IMR-90 (cell line): ENCODE measurements at regions not wholly inside any gene's neighbourhood (a gene's known extent, or its start where the extent isn't known, plus 50 kb on each side); places are given as distances from the start of the nearest gene placed in this dataset.

Experiments used
- ATAC-seq: fragments of 200-7000 bp; cut with Tn5 transposase; 2 replicates; pipeline ENCODE4 v1.9.1; 2020; ENCODE audit warnings: low read depth, mild to moderate bottlenecking, moderate library complexity
- BruUV-seq: library from RNA; stranded (reverse); fragments of 400-500 nt; replicated peaks from 2 replicates; lab custom pipeline; 2021; lab: Mats Ljungman, UMichigan
- CTCF ChIA-PET: fragments of 300-600 bp; formaldehyde crosslinking; extraction: SDS; loops from one replicate; lab custom pipeline; 2021; ENCODE audit warnings: antibody characterized with exemption; lab: Yijun Ruan, JAX
- POLR2A ChIA-PET: fragments of 300-600 bp; sonication (Branson Sonifier 250); formaldehyde crosslinking; loops from one replicate; lab custom pipeline; 2022; ENCODE audit warnings: antibody characterized with exemption; ENCODE audit not compliant: unreplicated experiment; lab: Charles Lee
- DNase-seq: peaks from one replicate; pipeline ENCODE4 v3.0.0; 2013
- H2AFZ ChIP-seq: replicated peaks from 2 replicates; pipeline ENCODE3; 2013; ENCODE audit warnings: low read length, mild to moderate bottlenecking; ENCODE audit not compliant: poor library complexity
- H2AK5ac ChIP-seq: 2 replicates; pipeline ENCODE4 v1.6.1; 2013; ENCODE audit warnings: low read depth, low read length, inconsistent platforms
- H2AK9ac ChIP-seq: replicated peaks from 2 replicates; pipeline ENCODE3; 2013; ENCODE audit warnings: mild to moderate bottlenecking, low read depth, low read length, moderate library complexity; ENCODE audit not compliant: poor library complexity
- H2BK120ac ChIP-seq: 2 replicates; pipeline ENCODE4 v1.6.1; 2013; ENCODE audit warnings: low read depth, low read length, inconsistent platforms
- H2BK15ac ChIP-seq: 3 replicates; pipeline ENCODE4 v1.6.1; 2013; ENCODE audit warnings: low read depth, low read length, inconsistent platforms
- H2BK20ac ChIP-seq: 2 replicates; pipeline ENCODE4 v1.6.1; 2013; ENCODE audit warnings: low read depth, mild to moderate bottlenecking, inconsistent platforms, low read length, moderate library complexity
- H2BK5ac ChIP-seq: 2 replicates; pipeline ENCODE4 v1.6.1; 2013; ENCODE audit warnings: mild to moderate bottlenecking, low read depth, low read length, inconsistent platforms; ENCODE audit not compliant: poor library complexity, severe bottlenecking
- H3K14ac ChIP-seq: replicated peaks from 2 replicates; pipeline ENCODE4 v1.6.1; 2013; ENCODE audit warnings: low read depth, low read length, inconsistent platforms
- H3K18ac ChIP-seq: 2 replicates; pipeline ENCODE4 v1.6.1; 2013; ENCODE audit warnings: low read depth, low read length, control low read depth
- H3K23ac ChIP-seq: 2 replicates; pipeline ENCODE4 v1.6.1; 2013; ENCODE audit warnings: low read depth, low read length, inconsistent platforms
- H3K27ac ChIP-seq: 2 replicates; pipeline ENCODE4 v1.5.1; 2013; ENCODE audit warnings: mild to moderate bottlenecking, control low read depth, low read length; ENCODE audit not compliant: insufficient read depth
- H3K27me3 ChIP-seq: 2 replicates; pipeline ENCODE4 v1.6.1; 2013; ENCODE audit warnings: low read length; ENCODE audit not compliant: control insufficient read depth, insufficient read depth
- H3K36me3 ChIP-seq: 2 replicates; pipeline ENCODE4 v1.6.1; 2013; ENCODE audit warnings: low read length, mixed read lengths; ENCODE audit not compliant: control insufficient read depth, insufficient read depth
- H3K4ac ChIP-seq: 2 replicates; pipeline ENCODE4 v1.6.1; 2013; ENCODE audit warnings: low read depth, low read length, inconsistent platforms
- H3K4me1 ChIP-seq: 2 replicates; pipeline ENCODE4 v1.6.1; 2013; ENCODE audit warnings: low read length, mixed read lengths; ENCODE audit not compliant: control insufficient read depth, insufficient read depth
- H3K4me2 ChIP-seq: 2 replicates; pipeline ENCODE4 v1.6.1; 2013; ENCODE audit warnings: low read depth, mild to moderate bottlenecking, control low read depth, low read length, moderate library complexity
- H3K4me3 ChIP-seq: 2 replicates; pipeline ENCODE4 v1.5.1; 2013; ENCODE audit warnings: low read depth, mild to moderate bottlenecking, control low read depth, low read length, moderate library complexity; ENCODE audit not compliant: insufficient read depth
- H3K56ac ChIP-seq: 2 replicates; pipeline ENCODE4 v1.6.1; 2013; ENCODE audit warnings: low read length, inconsistent platforms; ENCODE audit not compliant: insufficient read depth; ENCODE audit errors: extremely low read depth
- H3K79me1 ChIP-seq, 2 experiments: 2 replicates each; pipeline ENCODE4 v1.6.1; 2013; ENCODE audit warnings: low read length in 2 of 2, inconsistent platforms in 1 of 2, low read depth in 1 of 2
- H3K9ac ChIP-seq: 2 replicates; pipeline ENCODE4 v1.6.1; 2013; ENCODE audit warnings: low read depth, low read length, control low read depth
- H3K9me1 ChIP-seq: 2 replicates; pipeline ENCODE4 v1.6.1; 2013; ENCODE audit warnings: low read length, inconsistent platforms; ENCODE audit not compliant: insufficient read depth
- H3K9me3 ChIP-seq: 2 replicates; pipeline ENCODE4 v1.6.1; 2013; ENCODE audit warnings: low read length; ENCODE audit not compliant: control insufficient read depth, insufficient read depth
- H4K20me1 ChIP-seq: 2 replicates; pipeline ENCODE4 v1.6.1; 2013; ENCODE audit warnings: low read length, inconsistent platforms; ENCODE audit not compliant: insufficient read depth
- H4K5ac ChIP-seq: 2 replicates; pipeline ENCODE4 v1.6.1; 2013; ENCODE audit warnings: mild to moderate bottlenecking, low read depth, low read length, control low read depth
- H4K8ac ChIP-seq, 2 experiments: 2 replicates each; pipeline ENCODE4 v1.6.1; 2013; ENCODE audit warnings: low read depth in 2 of 2, low read length in 2 of 2, control low read depth in 1 of 2, inconsistent platforms in 1 of 2
- H4K91ac ChIP-seq: 2 replicates; pipeline ENCODE4 v1.6.1; 2013; ENCODE audit warnings: low read depth, low read length, inconsistent platforms; ENCODE audit not compliant: insufficient read depth
- CHD1 ChIP-seq: IDR thresholded peaks from 2 replicates; pipeline ENCODE4 v1.6.1; 2012; ENCODE audit warnings: low read depth, low read length, improper control_type of control experiment
- FOS ChIP-seq: fragments of 150-350 bp; IDR thresholded peaks from 2 replicates; pipeline ENCODE4 v1.6.1; 2016; ENCODE audit warnings: low read depth, low read length
- MXI1 ChIP-seq: IDR thresholded peaks from 2 replicates; pipeline ENCODE4 v1.6.1; 2012; ENCODE audit warnings: low read depth, mild to moderate bottlenecking, low read length, moderate library complexity, borderline replicate concordance
- POLR2A ChIP-seq: IDR thresholded peaks from 2 replicates; pipeline ENCODE4 v1.6.1; 2012; ENCODE audit warnings: mild to moderate bottlenecking, low read depth, low read length
- RFX5 ChIP-seq: IDR thresholded peaks from 2 replicates; pipeline ENCODE4 v1.8.0; 2012; ENCODE audit warnings: low read depth, mild to moderate bottlenecking, low read length, moderate library complexity
- SMC3 ChIP-seq: fragments of 150-350 bp; IDR thresholded peaks from 2 replicates; pipeline ENCODE4 v1.6.1; 2016; ENCODE audit warnings: low read depth, mild to moderate bottlenecking, antibody characterized with exemption, low read length, moderate library complexity
- WGBS, 2 experiments: methylation state at CpG; one replicate each; pipeline versions ENCODE4 v1.1.5 to v1.1.7; 2013; ENCODE audit warnings: missing lambda C conversion rate in 2 of 2; ENCODE audit not compliant: insufficient read length in 1 of 2; ENCODE audit errors: extremely low coverage in 2 of 2; 5-methylcytosine and 5-hydroxymethylcytosine counted together
- dilution Hi-C: fragments of 300-500 bp; cut with HindIII; formaldehyde crosslinking; loops from one replicate; pipeline ENCODE4 v1.14.3; 2018; ENCODE audit warnings: low sequenced_read_pairs; ENCODE audit not compliant: unreplicated experiment
- in situ Hi-C: fragments of 300-500 bp; cut with MboI; formaldehyde crosslinking; loops from 3 replicates; pipeline ENCODE4 v1.14.3; 2019; ENCODE audit warnings: low sequenced_read_pairs, inconsistent platforms, mixed read lengths
- intact Hi-C: fragments of 100-400 bp; cut with micrococcal nuclease; formaldehyde crosslinking; loops from 2 replicates; pipeline ENCODE4 v1.10.0; 2022
- TF ChIP-seq, protein P1 (sequence below): fragments of 150-350 bp; IDR thresholded peaks from 2 replicates; pipeline ENCODE4 v1.6.1; 2016; ENCODE audit warnings: low read depth, mild to moderate bottlenecking, low read length, moderate library complexity, borderline replicate concordance
- TF ChIP-seq, protein P2 (sequence below): conservative IDR thresholded peaks from 2 replicates; pipeline ENCODE4 v1.5.1; 2012; ENCODE audit warnings: mild to moderate bottlenecking, low read depth, low read length, improper control_type of control experiment
- TF ChIP-seq, protein P3 (sequence below): fragments of 150-350 bp; IDR thresholded peaks from 2 replicates; pipeline ENCODE4 v1.6.1; 2017; ENCODE audit warnings: mild to moderate bottlenecking, antibody characterized with exemption, low read length, low read depth

DNA sequence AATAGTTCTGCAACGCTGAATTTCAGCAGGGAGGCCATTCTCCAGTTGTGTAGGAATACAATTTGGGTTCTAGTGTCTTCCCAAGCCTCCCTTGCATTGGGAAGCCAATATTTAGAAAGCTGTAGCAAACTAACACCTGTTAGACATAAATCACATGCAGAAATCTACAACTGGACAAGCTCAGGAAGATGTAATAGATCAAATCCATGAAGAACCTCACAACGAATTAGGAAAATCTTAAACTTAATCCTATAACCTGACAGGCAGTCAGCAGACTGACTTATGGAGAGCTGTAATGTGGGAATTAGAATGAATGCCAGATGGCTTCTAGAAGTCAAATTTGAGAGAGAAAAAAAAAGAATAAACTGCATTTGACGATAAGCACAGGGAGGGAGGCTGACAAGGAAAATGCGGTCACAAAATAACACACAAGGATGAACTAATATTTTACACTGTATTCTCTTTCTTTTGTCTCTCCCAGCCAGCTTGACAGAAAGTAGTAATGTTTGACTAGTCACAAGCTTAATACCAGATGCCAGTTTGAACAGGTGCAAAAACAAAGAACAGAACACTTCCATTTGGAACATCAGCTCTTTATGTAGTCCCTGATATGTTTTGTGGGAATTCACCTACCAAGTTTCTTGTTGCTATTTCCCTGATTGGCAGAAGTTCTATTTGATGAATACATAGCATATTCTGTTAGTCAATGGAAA, 50.8 kb upstream of the FANCL start:
- Histone ChIP-seq H3K4me3 (no peak overlapping the region), H4K91ac (no peak overlapping the region), H4K8ac (no peak overlapping the region), H2AK9ac (no peak overlapping the region), H2BK20ac (no peak overlapping the region), H2BK120ac (no peak overlapping the region), H3K27ac (no peak overlapping the region), H3K4me2 (no peak overlapping the region), H3K56ac (no peak overlapping the region), H3K4ac (no peak overlapping the region), H3K79me1 (no peaks in the 10 kb centered on the region), H2AFZ (no peak overlapping the region), H3K36me3 (no peaks in the 10 kb centered on the region), H3K9me3 (no peaks in the 10 kb centered on the region), H3K27me3 (no peaks in the 10 kb centered on the region), H3K23ac (no peak overlapping the region), H4K5ac (no peak overlapping the region), H2BK15ac (no peak overlapping the region), H3K9me1 (no peaks in the 10 kb centered on the region), H3K9ac (no peak overlapping the region), H3K18ac (no peak overlapping the region), H3K4me1 (no peaks in the 10 kb centered on the region), H2AK5ac (no peak overlapping the region), H4K20me1 (no peaks in the 10 kb centered on the region), H2BK5ac (no peak overlapping the region), H3K14ac (no peak overlapping the region)
- POLR2A ChIA-PET = interaction anchor here (0.5 kb wide), 1 partner anchor 13 kb away, joined by 5 read pairs; no protein-coding TSS in a partner anchor
- BruUV-seq = no TSS peak
- in situ Hi-C loops (no loop called here), intact Hi-C loops (no loop called here), dilution Hi-C loops (no loop called here)
- no peak for DNase-seq
- ATAC-seq = no peak
- no CpG with 5 or more reads among the region's 4 CpGs for WGBS, 2 experiments
- CTCF ChIA-PET = interaction anchor here (1.0 kb wide), 1 partner anchor 160 kb away, joined by 3 read pairs; no protein-coding TSS in a partner anchor
- TF ChIP-seq RFX5 = no peak
- no peak for TF ChIP-seq SMC3
- TF ChIP-seq, protein P1, sequence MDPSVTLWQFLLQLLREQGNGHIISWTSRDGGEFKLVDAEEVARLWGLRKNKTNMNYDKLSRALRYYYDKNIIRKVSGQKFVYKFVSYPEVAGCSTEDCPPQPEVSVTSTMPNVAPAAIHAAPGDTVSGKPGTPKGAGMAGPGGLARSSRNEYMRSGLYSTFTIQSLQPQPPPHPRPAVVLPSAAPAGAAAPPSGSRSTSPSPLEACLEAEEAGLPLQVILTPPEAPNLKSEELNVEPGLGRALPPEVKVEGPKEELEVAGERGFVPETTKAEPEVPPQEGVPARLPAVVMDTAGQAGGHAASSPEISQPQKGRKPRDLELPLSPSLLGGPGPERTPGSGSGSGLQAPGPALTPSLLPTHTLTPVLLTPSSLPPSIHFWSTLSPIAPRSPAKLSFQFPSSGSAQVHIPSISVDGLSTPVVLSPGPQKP = no peak
- TF ChIP-seq MXI1 = no peak
- TF ChIP-seq, protein P2, sequence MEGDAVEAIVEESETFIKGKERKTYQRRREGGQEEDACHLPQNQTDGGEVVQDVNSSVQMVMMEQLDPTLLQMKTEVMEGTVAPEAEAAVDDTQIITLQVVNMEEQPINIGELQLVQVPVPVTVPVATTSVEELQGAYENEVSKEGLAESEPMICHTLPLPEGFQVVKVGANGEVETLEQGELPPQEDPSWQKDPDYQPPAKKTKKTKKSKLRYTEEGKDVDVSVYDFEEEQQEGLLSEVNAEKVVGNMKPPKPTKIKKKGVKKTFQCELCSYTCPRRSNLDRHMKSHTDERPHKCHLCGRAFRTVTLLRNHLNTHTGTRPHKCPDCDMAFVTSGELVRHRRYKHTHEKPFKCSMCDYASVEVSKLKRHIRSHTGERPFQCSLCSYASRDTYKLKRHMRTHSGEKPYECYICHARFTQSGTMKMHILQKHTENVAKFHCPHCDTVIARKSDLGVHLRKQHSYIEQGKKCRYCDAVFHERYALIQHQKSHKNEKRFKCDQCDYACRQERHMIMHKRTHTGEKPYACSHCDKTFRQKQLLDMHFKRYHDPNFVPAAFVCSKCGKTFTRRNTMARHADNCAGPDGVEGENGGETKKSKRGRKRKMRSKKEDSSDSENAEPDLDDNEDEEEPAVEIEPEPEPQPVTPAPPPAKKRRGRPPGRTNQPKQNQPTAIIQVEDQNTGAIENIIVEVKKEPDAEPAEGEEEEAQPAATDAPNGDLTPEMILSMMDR = no peak
- no peak for TF ChIP-seq FOS
- no peak for TF ChIP-seq CHD1
- no peak for TF ChIP-seq POLR2A
- TF ChIP-seq, protein P3, sequence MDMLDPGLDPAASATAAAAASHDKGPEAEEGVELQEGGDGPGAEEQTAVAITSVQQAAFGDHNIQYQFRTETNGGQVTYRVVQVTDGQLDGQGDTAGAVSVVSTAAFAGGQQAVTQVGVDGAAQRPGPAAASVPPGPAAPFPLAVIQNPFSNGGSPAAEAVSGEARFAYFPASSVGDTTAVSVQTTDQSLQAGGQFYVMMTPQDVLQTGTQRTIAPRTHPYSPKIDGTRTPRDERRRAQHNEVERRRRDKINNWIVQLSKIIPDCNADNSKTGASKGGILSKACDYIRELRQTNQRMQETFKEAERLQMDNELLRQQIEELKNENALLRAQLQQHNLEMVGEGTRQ = no peak
